Skin epidermis (tissue), 12 donors: ENCODE measurements at regions not wholly inside any gene's neighbourhood (a gene's known extent, or its start where the extent isn't known, plus 50 kb on each side); places are given as distances from the start of the nearest gene placed in this dataset.
A peak's percentile ranks its signal among the peaks of the same experiment; 100 is the strongest.
"Not testable (repeated sequence)": the region's sequence is repeated elsewhere in the genome, so short reads cannot be mapped to it uniquely, and the experiment has no call there.

Experiments
- H3K27ac ChIP-seq, 21 experiments: fragments of 200-600 bp; sonication (generic) in 11 of 21; one replicate each; pipeline ENCODE4 v1.5.0; 2020; ENCODE audit warnings: mild to moderate bottlenecking in 3 of 21, inconsistent platforms in 2 of 21, moderate library complexity in 2 of 21
- H3K4me3 ChIP-seq, 7 experiments: fragments of 200-600 bp; sonication (generic) in 2 of 7; one replicate each; pipeline ENCODE4 v1.5.0; 2020; ENCODE audit warnings: inconsistent platforms in 2 of 7, mild to moderate bottlenecking in 2 of 7, moderate library complexity in 1 of 7

DNA sequence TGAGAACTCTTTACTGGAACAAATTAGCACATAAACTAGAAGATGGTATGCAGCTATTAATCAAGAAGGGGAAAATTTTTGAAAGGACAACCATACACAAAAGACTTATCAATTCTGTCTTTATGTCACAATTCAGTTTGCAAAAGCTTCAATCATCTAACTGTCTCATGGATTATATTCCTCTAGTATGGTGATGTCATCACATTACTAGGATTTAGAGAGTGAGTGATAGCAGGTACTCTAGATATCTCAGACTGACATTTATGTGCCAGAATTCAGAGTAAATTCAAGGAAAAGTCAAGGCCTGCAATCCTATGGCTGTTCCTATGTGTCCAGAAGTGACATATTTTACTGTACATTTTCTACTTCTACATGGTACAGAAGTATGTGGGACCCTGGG, 318.9 kb upstream of the GRAMD2B start:
- Histone ChIP-seq H3K4me3 (no peak overlapping the region), H3K27ac (no peak overlapping the region)

DNA sequence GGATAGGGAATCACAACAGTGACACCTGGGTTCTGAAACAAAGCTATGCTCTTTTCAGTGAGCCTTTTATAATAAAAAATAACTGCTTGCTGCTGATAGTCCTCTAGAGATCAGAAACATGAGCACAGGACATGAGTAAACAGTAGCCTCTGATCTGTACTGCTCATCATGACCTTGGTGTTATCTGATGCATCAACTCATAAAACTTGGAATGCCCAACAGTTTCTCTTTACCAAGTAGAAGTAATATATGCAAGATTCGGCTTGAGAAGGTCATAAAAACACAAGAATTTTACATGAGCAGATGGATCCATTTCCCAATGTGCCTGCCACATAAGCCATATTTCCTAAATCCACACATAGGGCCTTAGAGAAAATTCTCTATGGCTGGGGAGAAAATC, 318.3 kb upstream of the GRAMD2B start:
- H3K4me3 ChIP-seq = no peak overlapping the region
- H3K27ac ChIP-seq = no peak overlapping the region

DNA sequence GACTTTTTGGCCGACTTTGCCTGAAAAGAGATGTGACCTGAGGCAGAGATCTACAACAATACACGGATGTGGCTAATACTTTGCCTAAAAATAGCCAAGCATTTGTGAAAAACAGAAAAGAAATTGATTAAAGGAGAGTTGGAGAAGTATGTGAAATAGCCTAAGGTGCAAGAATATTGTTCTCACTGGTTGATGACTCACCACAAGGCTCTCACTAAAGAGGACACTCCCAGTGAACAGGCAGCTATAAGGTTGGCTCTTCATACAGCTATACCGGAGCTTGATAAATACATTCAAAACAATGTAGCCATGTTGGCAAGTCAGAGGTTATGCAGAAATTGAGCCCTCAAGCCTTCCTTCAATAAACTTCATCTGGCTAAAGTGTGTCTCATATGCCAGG, 317.2 kb upstream of the GRAMD2B start:
- H3K4me3 ChIP-seq = no peak overlapping the region
- H3K27ac ChIP-seq = no peak overlapping the region

DNA sequence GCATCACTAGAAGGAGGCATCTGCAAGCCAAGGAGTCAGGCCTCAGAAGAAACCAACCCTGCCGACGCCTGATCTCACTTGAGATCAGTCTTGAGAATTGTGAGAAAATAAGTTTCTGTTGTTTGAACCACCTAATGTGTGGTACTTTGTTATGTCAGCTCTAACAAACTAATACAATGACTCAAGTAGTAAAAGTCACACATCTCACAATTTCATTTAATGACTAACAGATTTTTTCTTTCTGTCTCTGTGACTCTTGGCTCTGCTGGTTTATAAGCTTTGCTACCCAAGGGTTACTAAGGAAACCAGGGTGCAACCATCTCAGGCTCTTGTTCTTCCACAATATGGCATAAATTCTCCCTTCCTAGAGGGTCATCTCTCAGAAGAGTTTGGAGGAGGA, 315.8 kb upstream of the GRAMD2B start:
- H3K27ac ChIP-seq = no peak overlapping the region
- no peak overlapping the region for H3K4me3 ChIP-seq

DNA sequence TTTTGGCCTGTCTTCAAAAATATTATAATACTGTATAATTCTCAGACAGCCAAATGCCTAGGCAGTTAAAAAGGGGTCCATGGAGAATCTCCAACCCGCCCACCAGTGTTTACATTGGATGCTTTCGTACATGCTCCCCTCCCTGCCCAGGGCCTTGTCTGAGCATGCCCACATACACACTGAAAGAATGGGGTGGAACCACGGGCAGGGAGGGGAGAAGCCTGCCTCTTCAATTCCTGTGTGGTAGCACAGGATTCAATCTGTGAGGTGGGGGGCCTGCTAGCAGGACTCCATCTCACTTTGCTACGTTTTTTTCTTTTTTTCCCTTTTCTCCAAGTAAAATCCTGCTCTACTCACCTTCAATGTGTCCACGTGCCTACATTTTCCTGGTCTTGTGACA, 314.7 kb upstream of the GRAMD2B start:
- H3K27ac ChIP-seq = peak overlapping the region in 1 of 21 experiments; percentile 60
- no peak overlapping the region for H3K4me3 ChIP-seq

DNA sequence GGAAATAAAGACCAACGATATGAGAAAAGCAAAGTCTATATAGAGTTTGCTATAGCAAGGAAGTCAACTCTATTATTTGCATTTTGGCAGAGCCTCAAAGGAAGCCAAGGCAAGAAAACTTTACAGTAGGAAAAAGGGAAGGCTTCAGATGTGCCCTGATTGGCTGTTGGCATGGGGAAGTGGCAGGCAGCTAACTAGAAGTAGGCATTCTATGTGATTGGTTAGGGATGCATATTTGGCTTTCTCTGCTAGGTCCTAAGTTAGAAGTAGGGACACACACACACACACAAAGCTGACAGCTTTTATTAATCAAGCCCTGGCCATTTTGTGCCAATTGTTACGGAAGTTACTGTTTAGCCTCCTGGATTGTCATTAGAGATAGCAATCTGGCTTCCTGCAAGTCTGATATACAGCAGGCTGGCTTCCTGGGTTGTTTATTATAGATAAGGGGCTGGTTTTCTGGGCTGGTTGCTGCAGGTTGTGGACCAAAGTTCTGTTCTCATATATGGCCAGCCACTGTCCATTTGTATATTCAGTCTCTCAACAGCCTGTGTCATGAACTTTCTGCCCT, 308.1 kb upstream of the GRAMD2B start:
- no peak overlapping the region for H3K27ac ChIP-seq
- H3K4me3 ChIP-seq = no peak overlapping the region

DNA sequence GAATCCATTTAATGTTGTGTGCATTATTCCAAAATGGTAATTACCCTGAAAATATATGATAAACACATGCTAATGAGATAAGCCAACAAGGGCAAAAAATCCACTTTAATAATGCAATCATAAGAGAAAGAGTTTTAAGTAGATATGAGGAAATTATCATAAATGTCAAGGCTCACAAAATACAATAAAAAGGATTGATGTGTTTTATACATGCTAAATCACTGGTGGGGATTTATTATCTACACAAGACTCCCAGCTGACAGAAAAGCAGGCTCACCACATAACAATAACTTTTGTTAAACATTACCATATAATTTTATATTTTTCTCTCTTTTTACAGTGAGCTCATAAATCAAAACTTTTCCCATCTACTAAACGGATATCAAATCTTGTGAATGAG, 306.2 kb upstream of the GRAMD2B start:
- Histone ChIP-seq H3K4me3 (no peak overlapping the region), H3K27ac (no peak overlapping the region)

DNA sequence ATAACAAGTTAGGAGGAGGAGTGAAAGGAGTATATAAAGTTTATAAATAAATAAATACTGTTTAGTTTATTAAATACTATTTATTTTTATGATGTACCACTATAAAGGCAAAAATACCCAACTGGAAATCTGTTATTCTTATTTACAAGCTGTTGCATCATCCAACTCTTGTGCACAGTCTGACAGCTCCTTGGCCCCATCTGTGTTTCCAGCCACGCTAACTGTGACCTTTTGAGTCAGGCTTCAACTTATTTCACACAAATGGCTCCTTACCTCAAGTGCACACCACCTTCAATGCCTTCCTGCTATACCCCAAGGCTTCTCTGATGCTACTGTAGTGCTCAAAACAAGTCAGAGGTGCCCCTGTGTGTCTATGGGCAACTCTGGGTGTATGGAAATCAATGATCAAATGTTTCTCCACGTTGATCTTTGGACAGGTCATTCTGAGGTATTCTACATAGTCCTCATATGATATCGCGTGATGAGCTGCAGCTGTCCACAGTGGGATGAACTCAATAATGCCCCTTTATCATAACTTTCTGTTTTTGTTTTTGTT, 303.2 kb upstream of the GRAMD2B start:
- no peak overlapping the region for H3K27ac ChIP-seq
- H3K4me3 ChIP-seq = no peak overlapping the region

DNA sequence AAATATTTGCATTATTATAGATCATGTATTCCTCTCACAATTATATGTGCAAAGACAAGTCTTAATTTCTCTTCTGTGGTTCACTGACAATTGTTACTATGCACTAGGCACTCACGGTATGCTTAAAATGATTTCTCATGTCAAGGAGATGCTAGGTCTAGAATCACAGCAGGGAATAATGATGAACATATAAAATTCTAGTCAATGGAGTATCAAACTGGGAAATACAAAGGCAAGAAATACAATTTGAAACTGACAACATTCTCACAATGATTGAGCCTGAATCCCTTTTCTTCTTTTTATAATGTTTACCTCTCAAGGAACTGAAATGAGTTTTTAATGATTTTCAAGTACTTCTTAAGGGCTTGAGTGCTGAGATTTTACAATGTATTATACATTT, 302.3 kb upstream of the GRAMD2B start:
- H3K27ac ChIP-seq = no peak overlapping the region

DNA sequence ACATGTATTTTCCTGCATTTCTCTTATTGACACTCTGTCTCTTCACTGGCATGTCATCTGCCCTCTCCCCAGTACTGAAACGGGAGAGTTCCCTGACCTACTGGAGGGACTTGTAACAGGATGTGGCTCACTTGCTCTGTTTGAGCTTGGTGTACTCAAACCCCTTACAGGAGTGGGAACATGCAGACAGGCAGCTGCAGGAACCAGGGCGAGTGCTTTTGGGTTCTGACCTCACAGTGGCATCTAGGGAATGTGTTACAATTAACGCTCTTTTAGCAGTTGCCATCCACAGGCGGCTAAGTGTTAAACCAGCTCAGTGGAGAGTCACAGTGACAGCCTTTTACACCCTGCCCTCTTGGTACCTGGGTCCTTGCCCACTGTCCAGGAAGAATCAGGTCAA, 300.3 kb upstream of the GRAMD2B start:
- Histone ChIP-seq H3K4me3 (no peak overlapping the region), H3K27ac (no peak overlapping the region)

More for the DNA sequence above, 302.3 kb upstream of the GRAMD2B start:
- no peak overlapping the region for H3K4me3 ChIP-seq

DNA sequence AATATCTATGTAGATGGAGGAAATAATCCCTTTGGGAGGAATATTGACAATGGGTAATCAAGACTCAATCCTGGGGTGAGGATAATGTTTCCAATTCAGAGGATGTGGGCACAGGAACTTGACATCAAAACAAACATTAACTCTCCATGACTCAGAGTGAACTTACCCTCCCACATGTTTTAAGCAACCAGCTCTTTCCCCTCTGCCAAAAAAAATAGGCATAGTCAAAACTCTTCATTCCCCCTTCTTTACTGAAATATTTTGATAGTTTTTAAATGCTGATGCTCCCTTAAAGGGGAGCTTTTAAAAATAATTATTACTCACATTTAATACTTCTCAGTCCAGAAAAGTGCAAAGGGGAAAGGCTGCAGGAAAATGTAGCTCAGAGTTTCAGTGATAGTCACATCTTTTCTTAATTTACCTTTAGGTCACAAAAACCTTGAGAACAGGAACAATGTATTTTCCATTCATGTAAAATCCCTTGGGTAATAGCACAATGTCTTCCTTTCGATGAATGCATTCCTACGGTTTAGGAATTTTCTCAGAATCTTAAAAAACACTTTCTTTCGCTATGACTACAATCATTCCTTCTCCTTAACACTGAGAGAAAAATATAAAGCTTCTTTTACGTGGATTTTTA, 298.4 kb upstream of the GRAMD2B start:
- H3K4me3 ChIP-seq = no peak overlapping the region
- no peak overlapping the region for H3K27ac ChIP-seq

DNA sequence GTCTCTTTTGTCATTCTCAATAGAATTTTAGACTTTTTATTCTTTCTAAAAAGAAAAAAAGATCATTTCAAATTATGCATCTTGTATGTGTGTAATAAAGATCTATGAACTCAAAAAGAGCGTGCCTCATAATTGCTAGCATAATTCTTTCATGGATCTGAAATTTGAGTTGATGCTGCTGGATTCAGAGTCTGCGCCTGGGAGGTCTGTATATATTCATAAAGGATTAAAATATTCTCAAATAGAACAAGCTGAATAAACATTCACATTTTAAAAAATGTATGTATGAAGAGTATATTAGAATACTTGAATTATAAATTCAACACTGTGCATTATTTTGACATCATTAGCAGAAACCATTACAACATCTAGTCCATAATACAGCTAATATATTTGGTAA, 297.8 kb upstream of the GRAMD2B start:
- Histone ChIP-seq H3K4me3 (no peak overlapping the region), H3K27ac (no peak overlapping the region)

DNA sequence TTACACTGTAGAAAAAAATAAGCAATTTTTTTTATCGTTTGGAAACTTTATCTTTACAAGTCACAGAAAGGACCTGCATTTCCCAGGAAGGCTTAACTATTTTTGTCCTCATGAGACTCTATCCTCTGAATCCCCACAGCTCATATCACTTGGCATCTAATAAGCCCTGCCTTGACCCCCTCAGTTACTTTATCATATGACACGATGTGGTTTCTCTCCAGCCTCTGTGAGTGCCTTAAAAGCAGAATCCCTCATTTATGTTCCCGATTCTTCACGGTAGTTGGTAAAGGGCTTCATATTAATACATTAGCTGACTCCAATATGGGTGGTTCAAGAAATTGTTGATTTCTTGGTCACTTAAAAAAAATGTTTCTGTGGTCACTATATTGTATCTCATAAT, 296.6 kb upstream of the GRAMD2B start:
- no peak overlapping the region for H3K27ac ChIP-seq
- H3K4me3 ChIP-seq = no peak overlapping the region

DNA sequence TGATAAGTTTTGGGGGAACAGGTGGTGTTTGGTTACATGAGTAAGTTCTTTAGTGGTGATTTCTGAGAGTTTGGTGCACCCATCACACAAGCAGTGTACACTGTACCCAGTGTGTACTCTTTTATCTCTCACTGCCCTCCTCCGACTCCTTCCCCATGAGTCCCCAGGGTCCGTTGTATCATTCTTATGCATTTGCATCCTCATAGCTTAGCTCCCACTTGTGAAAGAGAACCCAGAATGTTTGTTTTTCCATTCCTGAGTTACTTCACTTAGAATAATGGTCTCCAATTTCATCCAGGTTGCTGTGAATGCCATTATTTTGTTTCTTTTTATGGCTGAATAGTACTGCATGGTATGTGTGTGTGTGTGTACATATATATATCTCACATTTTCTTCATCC, 295.8 kb upstream of the GRAMD2B start:
- H3K4me3 ChIP-seq = not testable (repeated sequence)

DNA sequence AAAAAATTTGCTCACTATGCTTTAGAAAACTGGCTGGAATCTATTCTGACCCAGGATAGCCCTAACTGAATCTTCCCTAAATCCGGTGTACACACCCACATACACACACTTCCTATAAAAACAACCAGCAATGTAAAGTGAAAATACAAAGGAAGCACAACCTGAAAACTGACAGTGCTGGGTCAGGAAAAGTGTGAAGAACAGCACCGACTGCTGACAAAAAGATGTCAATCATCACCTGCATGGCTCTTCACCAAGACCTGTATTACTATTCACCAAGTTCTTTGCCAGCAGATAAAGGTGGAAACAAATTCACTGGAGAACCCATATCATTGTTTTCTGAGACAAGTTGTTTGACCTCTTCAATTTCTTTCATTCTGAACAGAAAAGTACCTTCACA, 293.8 kb upstream of the GRAMD2B start:
- H3K27ac ChIP-seq = no peak overlapping the region
- no peak overlapping the region for H3K4me3 ChIP-seq

More for the DNA sequence above, 295.8 kb upstream of the GRAMD2B start:
- H3K27ac ChIP-seq = not testable (repeated sequence)

DNA sequence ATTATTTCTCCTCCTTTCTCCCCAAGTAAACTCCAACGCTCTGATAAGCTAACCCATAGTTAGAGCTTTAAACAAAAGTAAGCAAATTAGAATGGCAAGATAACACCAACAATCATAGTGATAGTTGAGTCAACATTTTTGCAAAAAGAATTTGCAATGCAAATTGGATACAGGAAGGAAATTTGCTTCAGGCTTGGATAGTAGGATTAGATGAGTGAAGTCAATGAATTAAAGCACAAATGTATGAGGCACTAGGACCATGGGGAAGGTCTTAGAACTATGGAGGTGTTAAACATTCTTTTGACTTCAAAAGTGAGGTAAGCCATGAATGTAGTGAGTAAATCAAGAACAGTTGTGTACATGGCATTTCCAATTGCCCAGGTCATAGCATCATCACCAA, 289.8 kb upstream of the GRAMD2B start:
- H3K27ac ChIP-seq = no peak overlapping the region
- no peak overlapping the region for H3K4me3 ChIP-seq

DNA sequence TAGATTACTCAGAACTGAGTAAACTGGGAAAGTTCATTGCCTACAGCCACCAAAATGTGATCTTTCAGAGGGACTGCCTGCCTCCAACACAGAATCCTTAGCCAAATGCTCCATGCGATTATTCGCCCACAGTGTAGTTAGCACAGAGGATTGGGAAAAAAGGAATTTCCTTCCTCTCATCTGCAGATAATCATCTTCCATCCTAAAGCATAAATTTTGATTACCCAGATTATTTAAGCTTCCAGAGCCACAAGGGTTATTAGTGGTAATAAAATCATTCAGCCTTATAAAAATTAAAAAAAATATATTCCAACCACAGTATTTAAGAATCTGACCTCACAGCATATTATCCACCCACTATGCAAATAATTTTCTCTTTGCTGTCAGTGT, 285.3 kb upstream of the GRAMD2B start:
- Histone ChIP-seq H3K4me3 (no peak overlapping the region), H3K27ac (peak overlapping the region in 4 of 21 experiments; percentile 18 to 66 (median 42))

DNA sequence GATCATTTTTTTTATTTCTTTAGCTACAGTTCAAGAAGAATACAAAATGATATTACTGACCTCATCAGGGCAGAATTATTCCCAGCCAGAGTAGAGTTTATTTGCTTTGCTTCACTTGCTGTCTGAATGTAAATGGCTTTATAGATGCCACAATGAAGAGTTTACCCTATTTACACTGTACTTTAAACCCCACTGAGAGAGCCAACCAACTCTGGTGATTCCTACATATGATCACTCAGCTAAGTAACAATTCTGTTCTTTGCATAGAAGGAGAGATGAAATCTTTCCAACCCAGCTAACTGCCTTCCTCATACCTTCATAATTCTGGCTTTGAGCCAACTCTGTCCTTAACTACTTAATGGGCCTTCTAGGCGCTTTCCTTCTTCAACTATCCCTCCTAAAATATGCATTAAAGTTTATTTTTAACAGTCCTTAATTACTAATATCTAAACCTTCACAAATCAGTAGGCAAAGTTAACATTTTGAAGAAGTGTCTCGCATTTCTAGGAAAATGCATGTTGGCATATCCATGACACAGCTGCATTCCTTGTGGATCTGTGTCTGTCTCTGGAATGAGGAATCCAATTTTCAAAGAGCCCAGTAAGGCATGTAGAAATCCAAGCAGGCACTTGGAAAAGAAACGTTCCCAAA, 284.8 kb upstream of the GRAMD2B start:
- H3K27ac ChIP-seq = peak overlapping the region in 6 of 21 experiments; percentile 14 to 66 (median 38)

DNA sequence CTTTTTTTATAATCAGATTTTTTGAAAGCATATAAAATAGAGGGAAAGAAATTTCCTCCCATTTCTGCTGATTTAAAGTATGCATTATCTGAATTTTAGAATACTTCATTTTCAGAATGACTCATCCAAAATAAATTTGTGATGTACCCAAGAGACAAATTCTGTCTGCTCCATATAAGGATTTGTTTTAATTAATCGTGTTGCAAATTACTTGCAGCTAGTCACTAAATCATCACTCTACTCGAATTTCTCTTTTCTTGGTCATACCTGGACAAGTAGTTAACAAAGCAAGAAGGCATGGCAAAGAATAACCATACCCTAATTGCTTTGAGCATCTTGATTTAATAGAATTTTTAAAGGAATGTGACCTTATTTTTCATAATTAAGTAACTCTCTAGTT, 284.1 kb upstream of the GRAMD2B start:
- Histone ChIP-seq H3K27ac (peak overlapping the region in 9 of 21 experiments; percentile 4 to 63 (median 30)), H3K4me3 (no peak overlapping the region)

More for the DNA sequence above, 284.8 kb upstream of the GRAMD2B start:
- H3K4me3 ChIP-seq = no peak overlapping the region

DNA sequence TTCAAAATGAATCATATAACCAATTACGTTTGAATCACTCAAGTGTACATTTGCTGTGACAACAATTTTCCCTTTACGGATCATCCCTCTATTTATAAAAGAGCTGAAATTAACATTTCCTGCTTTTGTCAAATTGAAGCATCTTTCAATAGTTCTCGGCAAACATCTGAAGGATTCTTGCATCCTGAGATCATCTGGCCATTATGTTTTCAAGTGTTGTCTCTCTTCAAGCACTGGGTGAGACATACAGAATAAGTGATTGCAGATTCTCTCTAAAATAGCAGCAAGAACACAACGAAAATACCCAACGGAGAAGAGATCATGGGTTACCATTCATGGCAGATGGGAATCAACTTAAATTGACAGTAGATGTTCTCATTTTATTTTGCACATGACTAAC, 283.4 kb upstream of the GRAMD2B start:
- Histone ChIP-seq H3K4me3 (no peak overlapping the region), H3K27ac (peak overlapping the region in 3 of 21 experiments; percentile 30 to 72 (median 46))

DNA sequence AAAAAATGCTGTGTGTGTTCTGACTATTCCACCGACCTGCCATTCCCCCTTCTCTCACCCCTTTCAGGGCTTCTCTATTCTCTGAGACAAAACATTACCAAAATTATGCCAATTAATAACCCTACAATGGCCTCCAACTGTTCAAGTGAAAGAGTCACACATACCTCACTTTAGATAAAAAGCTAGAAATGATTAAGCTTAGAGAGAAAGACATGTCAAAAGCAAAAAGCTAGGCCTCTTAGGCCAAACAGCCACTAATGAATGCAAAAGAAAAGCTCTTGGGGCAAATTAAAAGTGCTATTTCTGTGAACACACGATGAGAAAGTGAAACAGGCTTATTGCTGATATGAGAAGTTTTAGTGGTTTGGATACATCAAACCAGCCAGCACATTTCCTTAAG, 279.6 kb upstream of the GRAMD2B start:
- Histone ChIP-seq H3K4me3 (no peak overlapping the region), H3K27ac (no peak overlapping the region)
